ENCODE measurements at regions not wholly inside any gene's neighbourhood (a gene's known extent, or its start where the extent isn't known, plus 50 kb on each side); places are given as distances from the start of the nearest gene placed in this dataset.

- TF ChIP-seq, protein P1, sequence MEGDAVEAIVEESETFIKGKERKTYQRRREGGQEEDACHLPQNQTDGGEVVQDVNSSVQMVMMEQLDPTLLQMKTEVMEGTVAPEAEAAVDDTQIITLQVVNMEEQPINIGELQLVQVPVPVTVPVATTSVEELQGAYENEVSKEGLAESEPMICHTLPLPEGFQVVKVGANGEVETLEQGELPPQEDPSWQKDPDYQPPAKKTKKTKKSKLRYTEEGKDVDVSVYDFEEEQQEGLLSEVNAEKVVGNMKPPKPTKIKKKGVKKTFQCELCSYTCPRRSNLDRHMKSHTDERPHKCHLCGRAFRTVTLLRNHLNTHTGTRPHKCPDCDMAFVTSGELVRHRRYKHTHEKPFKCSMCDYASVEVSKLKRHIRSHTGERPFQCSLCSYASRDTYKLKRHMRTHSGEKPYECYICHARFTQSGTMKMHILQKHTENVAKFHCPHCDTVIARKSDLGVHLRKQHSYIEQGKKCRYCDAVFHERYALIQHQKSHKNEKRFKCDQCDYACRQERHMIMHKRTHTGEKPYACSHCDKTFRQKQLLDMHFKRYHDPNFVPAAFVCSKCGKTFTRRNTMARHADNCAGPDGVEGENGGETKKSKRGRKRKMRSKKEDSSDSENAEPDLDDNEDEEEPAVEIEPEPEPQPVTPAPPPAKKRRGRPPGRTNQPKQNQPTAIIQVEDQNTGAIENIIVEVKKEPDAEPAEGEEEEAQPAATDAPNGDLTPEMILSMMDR (CRISPR knock-in tag; IDR thresholded peaks at IDR 0.05), result no peak
- TF ChIP-seq, protein P2, sequence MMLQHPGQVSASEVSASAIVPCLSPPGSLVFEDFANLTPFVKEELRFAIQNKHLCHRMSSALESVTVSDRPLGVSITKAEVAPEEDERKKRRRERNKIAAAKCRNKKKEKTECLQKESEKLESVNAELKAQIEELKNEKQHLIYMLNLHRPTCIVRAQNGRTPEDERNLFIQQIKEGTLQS (CRISPR knock-in tag; IDR thresholded peaks at IDR 0.05), result no peak
- TF ChIP-seq NCOA2 (CRISPR knock-in tag; IDR thresholded peaks at IDR 0.05) (no peak), ZSCAN29 (CRISPR knock-in tag; conservative IDR thresholded peaks at IDR 0.05) (no peak), SIN3A (IDR thresholded peaks at IDR 0.05; ENCODE audit: borderline replicate concordance, low read depth, low read length) (no peak), ZNF225 (CRISPR knock-in tag; IDR thresholded peaks at IDR 0.05) (no peak), ZNF569 (CRISPR knock-in tag; IDR thresholded peaks at IDR 0.05; ENCODE audit: borderline replicate concordance) (no peak)
- TF ChIP-seq, protein P3, sequence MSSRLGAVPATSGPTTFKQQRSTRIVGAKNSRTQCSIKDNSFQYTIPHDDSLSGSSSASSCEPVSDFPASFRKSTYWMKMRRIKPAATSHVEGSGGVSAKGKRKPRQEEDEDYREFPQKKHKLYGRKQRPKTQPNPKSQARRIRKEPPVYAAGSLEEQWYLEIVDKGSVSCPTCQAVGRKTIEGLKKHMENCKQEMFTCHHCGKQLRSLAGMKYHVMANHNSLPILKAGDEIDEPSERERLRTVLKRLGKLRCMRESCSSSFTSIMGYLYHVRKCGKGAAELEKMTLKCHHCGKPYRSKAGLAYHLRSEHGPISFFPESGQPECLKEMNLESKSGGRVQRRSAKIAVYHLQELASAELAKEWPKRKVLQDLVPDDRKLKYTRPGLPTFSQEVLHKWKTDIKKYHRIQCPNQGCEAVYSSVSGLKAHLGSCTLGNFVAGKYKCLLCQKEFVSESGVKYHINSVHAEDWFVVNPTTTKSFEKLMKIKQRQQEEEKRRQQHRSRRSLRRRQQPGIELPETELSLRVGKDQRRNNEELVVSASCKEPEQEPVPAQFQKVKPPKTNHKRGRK (CRISPR knock-in tag; IDR thresholded peaks at IDR 0.05), result no peak
These were observed 67.3 kb upstream of the BARX2 start for GRCh38 chr11:129308241-129308865.

All from HepG2 (cell line).